Left ventricle myocardium inferior (tissue), 1 donor: ENCODE measurements at regions not wholly inside any gene's neighbourhood (a gene's known extent, or its start where the extent isn't known, plus 50 kb on each side); places are given as distances from the start of the nearest gene placed in this dataset.

ENCODE experiments used
- DNase-seq: peaks from one replicate; pipeline ENCODE4 v3.0.0-alpha.2; 2020
- H3K27ac ChIP-seq: fragments of 200-600 bp; replicated peaks from 2 replicates; pipeline ENCODE4 v1.8.0; 2021
- H3K27me3 ChIP-seq: fragments of 200-600 bp; 2 replicates; pipeline ENCODE4 v1.8.0; 2021; ENCODE audit warnings: low read depth
- H3K36me3 ChIP-seq: fragments of 200-600 bp; 2 replicates; pipeline ENCODE4 v1.8.0; 2021
- H3K4me1 ChIP-seq: fragments of 200-600 bp; 2 replicates; pipeline ENCODE4 v1.8.0; 2021
- H3K4me3 ChIP-seq: fragments of 200-600 bp; 2 replicates; pipeline ENCODE4 v1.8.0; 2021; ENCODE audit warnings: mild to moderate bottlenecking, moderate library complexity
- H3K9me3 ChIP-seq: fragments of 200-600 bp; replicated peaks from 2 replicates; pipeline ENCODE4 v1.8.0; 2021
- CTCF ChIP-seq: fragments of 200-600 bp; IDR thresholded peaks from 2 replicates; pipeline ENCODE4 v1.8.0; 2021; ENCODE audit warnings: antibody characterized with exemption, mild to moderate bottlenecking, borderline replicate concordance
- intact Hi-C: fragments of 100-400 bp; cut with micrococcal nuclease; formaldehyde crosslinking; loops from one replicate; pipeline ENCODE4 v1.11.0; 2022
- donor health status: DM: no; HTN: yes; CAD: no; lungs with severe emphysema.

GRCh38 chr2:59770651-59771050 is 782.8 kb downstream of the BCL11A start:
- intact Hi-C loops: no loop called here
- no peak for DNase-seq
- no peak for TF ChIP-seq CTCF

GRCh38 chr2:59761966-59762365 is 791.5 kb downstream of the BCL11A start:
- intact Hi-C loops: no loop called here
- DNase-seq: no peak
- no peak overlapping the region for H3K27ac ChIP-seq

More at GRCh38 chr2:59770651-59771050, 782.8 kb downstream of the BCL11A start:
- Histone ChIP-seq H3K27ac (no peak overlapping the region), H3K4me3 (no peak overlapping the region), H3K4me1 (no peaks in the 10 kb centered on the region), H3K9me3 (no peaks in the 10 kb centered on the region), H3K27me3 (no peaks in the 10 kb centered on the region), H3K36me3 (no peaks in the 10 kb centered on the region)

GRCh38 chr2:59756150-59756549 is 797.3 kb downstream of the BCL11A start:
- Histone ChIP-seq H3K4me3 (no peak overlapping the region), H3K4me1 (no peaks in the 10 kb centered on the region), H3K27me3 (no peaks in the 10 kb centered on the region), H3K36me3 (no peaks in the 10 kb centered on the region), H3K9me3 (no peaks in the 10 kb centered on the region), H3K27ac (no peak overlapping the region)
- intact Hi-C loops: no loop called here
- no peak for DNase-seq
- no peak for TF ChIP-seq CTCF

More at GRCh38 chr2:59761966-59762365, 791.5 kb downstream of the BCL11A start:
- no peaks in the 10 kb centered on the region for H3K9me3 ChIP-seq
- H3K27me3 ChIP-seq: no peaks in the 10 kb centered on the region
- no peak for TF ChIP-seq CTCF
- H3K36me3 ChIP-seq: no peaks in the 10 kb centered on the region
- H3K4me3 ChIP-seq: no peak overlapping the region
- no peaks in the 10 kb centered on the region for H3K4me1 ChIP-seq

GRCh38 chr2:59754011-59754735 is 799.3 kb downstream of the BCL11A start:
- TF ChIP-seq CTCF: peak; percentile 8
- H3K4me1 ChIP-seq: no peaks in the 10 kb centered on the region
- H3K27ac ChIP-seq: no peak overlapping the region
- H3K36me3 ChIP-seq: no peaks in the 10 kb centered on the region
- DNase-seq: no peak
- H3K9me3 ChIP-seq: no peaks in the 10 kb centered on the region
- no peak overlapping the region for H3K4me3 ChIP-seq
- H3K27me3 ChIP-seq: no peaks in the 10 kb centered on the region
- intact Hi-C loops: no loop called here

- no peak for TF ChIP-seq CTCF
- intact Hi-C loops: no loop called here
Measured at GRCh38 chr2:59752512-59752911, 800.9 kb downstream of the BCL11A start.

More at GRCh38 chr2:59752512-59752911, 800.9 kb downstream of the BCL11A start:
- no peaks in the 10 kb centered on the region for H3K36me3 ChIP-seq
- no peaks in the 10 kb centered on the region for H3K4me1 ChIP-seq
- no peak overlapping the region for H3K27ac ChIP-seq
- no peaks in the 10 kb centered on the region for H3K27me3 ChIP-seq
- no peak overlapping the region for H3K4me3 ChIP-seq
- no peaks in the 10 kb centered on the region for H3K9me3 ChIP-seq
- DNase-seq: no peak
